GM12892 (cell line): ENCODE measurements at regions not wholly inside any gene's neighbourhood (a gene's known extent, or its start where the extent isn't known, plus 50 kb on each side); places are given as distances from the start of the nearest gene placed in this dataset.

Experiments
- POLR2A ChIP-seq: IDR thresholded peaks from 2 replicates; pipeline ENCODE4 v1.6.1; 2011; ENCODE audit warnings: low read depth, low read length, control low read depth
- POLR2AphosphoS5 ChIP-seq: IDR thresholded peaks from 2 replicates; pipeline ENCODE4 v1.6.1; 2011; ENCODE audit warnings: low read depth, low read length, control low read depth

DNA sequence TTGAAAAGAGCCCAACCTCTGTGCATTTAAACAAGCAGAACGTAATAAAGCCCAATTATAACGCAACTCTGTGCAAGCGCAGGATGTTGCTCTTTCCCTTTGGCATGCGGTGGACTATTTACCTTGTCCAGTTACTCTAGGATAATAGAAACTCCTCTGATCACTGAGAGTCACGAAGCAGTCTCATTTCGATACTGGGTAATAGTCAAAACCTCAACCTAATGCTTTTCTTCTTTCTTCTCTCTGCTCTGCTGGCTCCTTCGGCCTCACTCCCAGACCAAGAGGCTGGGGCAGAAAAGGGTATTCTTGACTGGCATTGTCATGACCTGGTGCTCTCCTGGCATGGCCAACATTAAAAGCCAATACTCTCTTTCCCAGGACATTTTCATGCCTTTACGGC lies 89.7 kb upstream of the GCFC2 start:
- no peak for TF ChIP-seq POLR2A
- no peak for TF ChIP-seq POLR2AphosphoS5
